GM12878 (cell line): ENCODE measurements at regions not wholly inside any gene's neighbourhood (a gene's known extent, or its start where the extent isn't known, plus 50 kb on each side); places are given as distances from the start of the nearest gene placed in this dataset.

Experiments
- ATAC-seq: fragments of 200-7000 bp; cut with Tn5 transposase; 3 replicates; pipeline ENCODE4 v1.9.1; 2020; ENCODE audit warnings: mild to moderate bottlenecking, moderate library complexity
- BruUV-seq: library from RNA; stranded (reverse); fragments of 400-500 nt; replicated peaks from 2 replicates; lab custom pipeline; 2021; lab: Mats Ljungman, UMichigan
- CTCF ChIA-PET: fragments of 300-600 bp; sonication (Branson Sonifier 250); formaldehyde crosslinking; extraction: SDS; loops from one replicate; lab custom pipeline; 2021; ENCODE audit warnings: inconsistent platforms; lab: Yijun Ruan, JAX
- POLR2A ChIA-PET: fragments of 350-600 bp; formaldehyde crosslinking; extraction: SDS; loops from one replicate; lab custom pipeline; 2021; ENCODE audit warnings: inconsistent platforms; lab: Charles Lee
- RAD21 ChIA-PET: fragments of 300-600 bp; sonication (Branson Sonifier 250); formaldehyde crosslinking; loops from one replicate; lab custom pipeline; 2023; ENCODE audit warnings: antibody characterized with exemption; ENCODE audit not compliant: unreplicated experiment; lab: Charles Lee
- SMC1A ChIA-PET: fragments of 300-600 bp; sonication (Branson Sonifier 250); formaldehyde crosslinking; loops from one replicate; lab custom pipeline; 2023; ENCODE audit not compliant: unreplicated experiment, uncharacterized antibody; lab: Charles Lee
- DNase-seq: peaks from one replicate; pipeline ENCODE4 v3.0.0-alpha.2; 2011; ENCODE audit warnings: low read depth, low spot score
- FAIRE-seq: peaks from 3 replicates; lab custom pipeline; 2011; peaks lifted over from hg19 to GRCh38; lab: Jason Lieb, UNC
- H2AFZ ChIP-seq: 2 replicates; pipeline ENCODE4 v1.6.0; 2011; ENCODE audit warnings: low read depth, low read length, control low read depth; ENCODE audit not compliant: control insufficient read depth
- H3K27ac ChIP-seq: 2 replicates; pipeline ENCODE4 v1.5.1; 2011; ENCODE audit warnings: control low read depth; ENCODE audit not compliant: control insufficient read depth, insufficient read depth
- H3K27me3 ChIP-seq, 2 experiments: replicated peaks in 1 of 2; 2 replicates each; pipeline versions ENCODE4 v1.6.0 to v1.6.1; 2011; ENCODE audit warnings: low read length in 1 of 2; ENCODE audit not compliant: control insufficient read depth in 2 of 2, insufficient read depth in 2 of 2
- H3K36me3 ChIP-seq, 2 experiments: 2 replicates each; pipeline ENCODE4 v1.5.1; 2011; ENCODE audit warnings: low read length in 1 of 2; ENCODE audit not compliant: control insufficient read depth in 2 of 2, insufficient read depth in 2 of 2
- H3K4me1 ChIP-seq: 2 replicates; pipeline ENCODE4 v1.6.1; 2011; ENCODE audit warnings: mild to moderate bottlenecking, low read length, moderate library complexity, mixed read lengths; ENCODE audit not compliant: control insufficient read depth, insufficient read depth
- H3K4me2 ChIP-seq: 2 replicates; pipeline ENCODE4 v1.6.0; 2011; ENCODE audit warnings: control low read depth; ENCODE audit not compliant: control insufficient read depth, insufficient read depth
- H3K4me3 ChIP-seq: fragments of 200-600 bp; sonication (generic); 2 replicates; pipeline ENCODE4 v1.5.1; 2016
- H3K79me2 ChIP-seq: 2 replicates; pipeline ENCODE4 v1.6.0; 2011; ENCODE audit warnings: low read length; ENCODE audit not compliant: control insufficient read depth, insufficient read depth
- H3K9ac ChIP-seq: 2 replicates; pipeline ENCODE4 v1.8.0; 2011; ENCODE audit warnings: low read length, control low read depth, mixed read lengths; ENCODE audit not compliant: control insufficient read depth, insufficient read depth
- H3K9me3 ChIP-seq: replicated peaks from 3 replicates; pipeline ENCODE4 v1.5.1; 2011; ENCODE audit warnings: mild to moderate bottlenecking, low read length; ENCODE audit not compliant: control insufficient read depth, insufficient read depth
- H4K20me1 ChIP-seq: 2 replicates; pipeline ENCODE4 v1.6.0; 2011; ENCODE audit not compliant: control insufficient read depth, insufficient read depth
- BHLHE40 ChIP-seq, 2 experiments: fragments of 450-650 bp in 1 of 2; IDR thresholded peaks; 2 replicates each; pipeline ENCODE4 v1.6.1; 2011 to 2017; ENCODE audit warnings: low read depth in 2 of 2, borderline replicate concordance in 1 of 2, improper control_type of control experiment in 1 of 2, low read length in 1 of 2, mild to moderate bottlenecking in 1 of 2
- E2F8 ChIP-seq: fragments of 450-650 bp; IDR thresholded peaks from 2 replicates; pipeline ENCODE4 v1.6.1; 2018; ENCODE audit warnings: mild to moderate bottlenecking, low read depth, moderate library complexity; ENCODE audit not compliant: partially characterized antibody
- EP300 ChIP-seq, 2 experiments: fragments of 150-350 bp in 1 of 2; IDR thresholded peaks; 2 replicates each; pipeline ENCODE4 v1.6.1; 2011 to 2012; ENCODE audit warnings: low read depth in 2 of 2, low read length in 2 of 2, borderline replicate concordance in 1 of 2, improper control_type of control experiment in 1 of 2, inconsistent platforms in 1 of 2; ENCODE audit not compliant: control insufficient read depth in 1 of 2
- ESRRA ChIP-seq: IDR thresholded peaks from 2 replicates; pipeline ENCODE4 v1.6.1; 2012; ENCODE audit warnings: mild to moderate bottlenecking, low read length, improper control_type of control experiment
- JUNB ChIP-seq: IDR thresholded peaks from 2 replicates; pipeline ENCODE4 v1.6.1; 2016; ENCODE audit warnings: antibody characterized with exemption, mild to moderate bottlenecking
- JUND ChIP-seq: IDR thresholded peaks from 2 replicates; pipeline ENCODE4 v1.6.1; 2012; ENCODE audit warnings: low read depth, mild to moderate bottlenecking, low read length, improper control_type of control experiment, moderate library complexity
- MAX ChIP-seq: IDR thresholded peaks from 2 replicates; pipeline ENCODE4 v1.6.1; 2012; ENCODE audit warnings: low read depth, low read length, improper control_type of control experiment
- NFIC ChIP-seq: IDR thresholded peaks from 2 replicates; pipeline ENCODE4 v1.6.1; 2012; ENCODE audit warnings: low read depth, mild to moderate bottlenecking, inconsistent platforms, low read length, moderate library complexity
- NKRF ChIP-seq: fragments of 450-650 bp; conservative IDR thresholded peaks from 2 replicates; pipeline ENCODE4 v1.6.1; 2017; ENCODE audit warnings: mild to moderate bottlenecking, moderate library complexity
- PRDM15 ChIP-seq: fragments of 450-650 bp; formaldehyde crosslinking; IDR thresholded peaks from 2 replicates; pipeline ENCODE4 v1.4.0; 2020; ENCODE audit warnings: mild to moderate bottlenecking, moderate library complexity
- RUNX3 ChIP-seq: IDR thresholded peaks from 2 replicates; pipeline ENCODE4 v1.6.1; 2012; ENCODE audit warnings: low read length, inconsistent platforms
- SREBF2 ChIP-seq: IDR thresholded peaks from 2 replicates; pipeline ENCODE4 v1.6.1; 2012; ENCODE audit warnings: mild to moderate bottlenecking, low read length
- YBX1 ChIP-seq: fragments of 450-650 bp; IDR thresholded peaks from 2 replicates; pipeline ENCODE4 v1.6.1; 2016; ENCODE audit warnings: antibody characterized with exemption
- YY1 ChIP-seq: IDR thresholded peaks from 2 replicates; pipeline ENCODE4 v1.6.1; 2011; ENCODE audit warnings: low read depth, mild to moderate bottlenecking, low read length
- ZNF24 ChIP-seq: fragments of 450-650 bp; IDR thresholded peaks from 2 replicates; pipeline ENCODE4 v1.6.1; 2017; ENCODE audit warnings: antibody characterized with exemption, mild to moderate bottlenecking
- WGBS: methylation state at CpG from one replicate; pipeline ENCODE4 v1.1.6; 2016; ENCODE audit warnings: low lambda C conversion rate; ENCODE audit not compliant: insufficient replicate concordance, insufficient coverage; ENCODE audit errors: missing lambda C conversion rate; 5-methylcytosine and 5-hydroxymethylcytosine counted together
- in situ Hi-C: fragments of 300-500 bp; cut with MboI; formaldehyde crosslinking; loops from 9 replicates; pipeline ENCODE4 v1.14.3; 2018; ENCODE audit warnings: mixed read lengths
- intact Hi-C: fragments of 100-400 bp; cut with micrococcal nuclease; formaldehyde crosslinking; loops from one replicate; pipeline ENCODE4 v1.14.2; 2022; ENCODE audit not compliant: unreplicated experiment

GRCh38 chr4:170849969-170850368 lies 760.2 kb upstream of the AADAT start:
- Histone ChIP-seq H2AFZ (no peak overlapping the region), H3K36me3 (no peaks in the 10 kb centered on the region), H3K9me3 (no peaks in the 10 kb centered on the region), H3K27me3 (no peaks in the 10 kb centered on the region; a peak in 1 of 4 replicates), H3K4me3 (no peak overlapping the region), H3K79me2 (no peaks in the 10 kb centered on the region), H3K4me2 (no peak overlapping the region), H4K20me1 (no peaks in the 10 kb centered on the region), H3K9ac (no peak overlapping the region), H3K27ac (no peak overlapping the region), H3K4me1 (no peaks in the 10 kb centered on the region)
- BruUV-seq = no TSS peak
- RAD21 ChIA-PET = interaction anchor here (1.4 to 2.1 kb wide), 2 partner anchors 133 to 257 kb away, joined by 3 to 8 read pairs; no protein-coding TSS in a partner anchor
- POLR2A ChIA-PET = no interaction called here
- intact Hi-C loops = loop anchor here (5.0 to 10.0 kb wide), 5 partner anchors 153 to 713 kb away; no protein-coding TSS in a partner anchor
- FAIRE-seq = peak; percentile 85
- in situ Hi-C loops = loop anchor here (5.0 to 25.0 kb wide), 3 partner anchors 258 to 713 kb away; no protein-coding TSS in a partner anchor
- SMC1A ChIA-PET = interaction anchor here (2.2 to 5.9 kb wide), 3 partner anchors 9 to 590 kb away, joined by 7 to 47 read pairs (median 41); no protein-coding TSS in a partner anchor
- CTCF ChIA-PET = interaction anchor here (1.6 to 6.6 kb wide), 2 partner anchors 133 to 590 kb away, joined by 3 to 62 read pairs; no protein-coding TSS in a partner anchor
- ATAC-seq = peak; percentile 91
- DNase-seq = peak; percentile 15
- 0% methylated on average over 1 of the region's 1 CpG for WGBS
- TF ChIP-seq SREBF2 = no peak
- peak; percentile 22; the same call in 1 of the 2 replicates for TF ChIP-seq NFIC
- no peak for TF ChIP-seq YBX1
- 0 out of 4 replicates have a peak, but pooled peaks of 1 of the 2 experiments have one; percentile 24 for TF ChIP-seq EP300 (IDR thresholded peaks at IDR 0.05; ENCODE audit: borderline replicate concordance in 1 of 2, control insufficient read depth in 1 of 2, low read depth in 2 of 2, low read length in 2 of 2)
- no peak for TF ChIP-seq PRDM15 (CRISPR knock-in tag)
- TF ChIP-seq ESRRA = no peak
- TF ChIP-seq JUNB = peak; percentile 59
- no peak for TF ChIP-seq E2F8
- TF ChIP-seq ZNF24 = no peak
- TF ChIP-seq BHLHE40 (IDR thresholded peaks at IDR 0.05; ENCODE audit: borderline replicate concordance in 1 of 2, low read depth in 2 of 2, low read length in 1 of 2) = peak in 1 of 2 experiments; percentile 20; a peak in 1 of 4 replicates
- no peak for TF ChIP-seq NKRF
- TF ChIP-seq MAX = no peak
- peak; percentile 72 for TF ChIP-seq RUNX3
- 0 out of 2 replicates have a peak, but pooled peaks have one; percentile 27 for TF ChIP-seq JUND
- no peak for TF ChIP-seq YY1
